T-cell (primary cell): ENCODE measurements at regions not wholly inside any gene's neighbourhood (a gene's known extent, or its start where the extent isn't known, plus 50 kb on each side); places are given as distances from the start of the nearest gene placed in this dataset.

ENCODE experiments used
- ATAC-seq, 4 experiments: fragments of 200-7000 bp in 3 of 4; fragments of 150-1000 bp in 1 of 4; cut with Tn5 transposase; replicated peaks in 1 of 4; 1 replicate in 3 of 4; 2 replicates in 1 of 4; pipeline ENCODE4 v1.10.0; 2021; ENCODE audit warnings: moderate library complexity in 3 of 4, mild to moderate bottlenecking in 2 of 4, moderate number of reproducible peaks in 1 of 4
- CTCF ChIA-PET, 2 donors: fragments of 300-600 bp; sonication (Branson Sonifier 250); formaldehyde crosslinking; loops; one replicate each; lab custom pipeline; 2022; ENCODE audit warnings: antibody characterized with exemption in 2 of 2; lab: Charles Lee
- POLR2A ChIA-PET, 2 donors: fragments of 300-600 bp; sonication (Branson Sonifier 250); formaldehyde crosslinking; loops; one replicate each; lab custom pipeline; 2022; ENCODE audit warnings: antibody characterized with exemption in 2 of 2; lab: Charles Lee
- DNase-seq, 35 experiments: peaks; one replicate each; pipeline versions ENCODE4 v3.0.0 to v3.0.0-alpha.2; 2013 to 2023
- H3K27ac ChIP-seq: one replicate; pipeline ENCODE4 v1.5.1; 2013; ENCODE audit warnings: low read length
- H3K27me3 ChIP-seq, 2 experiments: replicated peaks in 1 of 2; 1 replicate in 1 of 2; 2 replicates in 1 of 2; pipeline versions ENCODE4 v1.6.1 to v1.7.0; 2013; ENCODE audit warnings: low read length in 1 of 2, mixed read lengths in 1 of 2; ENCODE audit not compliant: control insufficient read depth in 2 of 2, insufficient read depth in 2 of 2; ENCODE audit errors: extremely low read depth in 1 of 2
- H3K36me3 ChIP-seq, 2 donors: 1 replicate in 1 of 2; 2 replicates in 1 of 2; pipeline versions ENCODE4 v1.6.1 to v1.7.0; 2013; ENCODE audit warnings: low read length in 1 of 2; ENCODE audit not compliant: control insufficient read depth in 2 of 2, insufficient read depth in 1 of 2; ENCODE audit errors: extremely low read depth in 1 of 2
- H3K4me1 ChIP-seq, 2 experiments: 1 replicate in 1 of 2; 2 replicates in 1 of 2; pipeline versions ENCODE4 v1.6.1 to v1.7.0; 2013; ENCODE audit warnings: low read length in 2 of 2, mixed read lengths in 1 of 2; ENCODE audit not compliant: insufficient read depth in 2 of 2, control insufficient read depth in 1 of 2; ENCODE audit errors: extremely low read depth in 1 of 2
- H3K4me3 ChIP-seq, 2 donors: 1 replicate in 1 of 2; 2 replicates in 1 of 2; pipeline versions ENCODE4 v1.5.1 to v1.7.0; 2013; ENCODE audit warnings: mild to moderate bottlenecking in 2 of 2, low read length in 1 of 2, moderate library complexity in 1 of 2; ENCODE audit not compliant: control insufficient read depth in 1 of 2; ENCODE audit errors: extremely low read depth in 1 of 2
- H3K9me3 ChIP-seq: 2 replicates; pipeline ENCODE4 v1.7.0; 2013
- H3K27ac Mint-ChIP-seq, 2 donors: one replicate each; pipeline ENCODE4 v1.8.0; 2020 to 2021; ENCODE audit warnings: mild to moderate bottlenecking in 2 of 2, mixed read lengths in 2 of 2
- H3K27me3 Mint-ChIP-seq, 2 donors: one replicate each; pipeline ENCODE4 v1.8.0; 2021 to 2022; ENCODE audit warnings: mixed read lengths in 2 of 2
- H3K36me3 Mint-ChIP-seq: one replicate; pipeline ENCODE4 v1.8.0; 2021; ENCODE audit warnings: mixed read lengths
- H3K4me1 Mint-ChIP-seq, 3 donors: one replicate each; pipeline ENCODE4 v1.8.0; 2020 to 2022; ENCODE audit warnings: mixed read lengths in 3 of 3, mild to moderate bottlenecking in 1 of 3
- H3K4me3 Mint-ChIP-seq, 3 donors: one replicate each; pipeline ENCODE4 v1.8.0; 2020 to 2022; ENCODE audit warnings: mild to moderate bottlenecking in 3 of 3, mixed read lengths in 3 of 3, moderate library complexity in 3 of 3
- H3K9me3 Mint-ChIP-seq, 3 donors: one replicate each; pipeline ENCODE4 v1.8.0; 2020 to 2022; ENCODE audit warnings: mixed read lengths in 3 of 3
- WGBS: methylation state at CpG from one replicate; pipeline ENCODE4 v1.1.5; 2013; ENCODE audit warnings: missing lambda C conversion rate; ENCODE audit not compliant: insufficient coverage; 5-methylcytosine and 5-hydroxymethylcytosine counted together

GRCh38 chr3:128555098-128555825 is 62.3 kb upstream of the GATA2 start:
- ATAC-seq (peak in 1 of 4 experiments; percentile 53), DNase-seq (no peak)
- peak overlapping the region in 1 of 2 donors; percentile 46 for H3K4me3 ChIP-seq
- no peak overlapping the region for H3K27ac ChIP-seq
- peaks cover 0 to 92% of the 10 kb centered on the region in 2 experiments for H3K27me3 ChIP-seq
- Mint-ChIP-seq H3K4me3 (peak overlapping the region in 1 of 3 donors; percentile 48), H3K9me3 (no peaks in the 10 kb centered on the region), H3K4me1 (peaks cover 10 to 16% (median 12%) of the 10 kb centered on the region in 3 donors), H3K36me3 (no peaks in the 10 kb centered on the region), H3K27me3 (peaks cover 68 to 72% of the 10 kb centered on the region in 2 donors), H3K27ac (no peak overlapping the region)
- 6% methylated on average over 56 of the region's 68 CpGs for WGBS
- H3K4me1 ChIP-seq, result peaks cover 0 to 8% of the 10 kb centered on the region in 2 experiments
- CTCF ChIA-PET, result no interaction called here
- H3K9me3 ChIP-seq, result no peaks in the 10 kb centered on the region
- POLR2A ChIA-PET, result no interaction called here
- no peaks in the 10 kb centered on the region for H3K36me3 ChIP-seq

- POLR2A ChIA-PET, result no interaction called here
- H3K4me1 Mint-ChIP-seq, result peaks cover 5 to 13% (median 7%) of the 10 kb centered on the region in 3 donors
- CTCF ChIA-PET, result no interaction called here
- Histone ChIP-seq H3K4me1 (peaks cover 0 to 5% of the 10 kb centered on the region in 2 experiments), H3K27ac (no peak overlapping the region), H3K9me3 (no peaks in the 10 kb centered on the region), H3K36me3 (no peaks in the 10 kb centered on the region), H3K4me3 (no peak overlapping the region), H3K27me3 (peaks cover 0 to 92% of the 10 kb centered on the region in 2 experiments)
- no peak for DNase-seq
- H3K27me3 Mint-ChIP-seq, result peaks cover 62 to 70% of the 10 kb centered on the region in 2 donors
- H3K36me3 Mint-ChIP-seq, result no peaks in the 10 kb centered on the region
- H3K27ac Mint-ChIP-seq, result no peak overlapping the region
- no peaks in the 10 kb centered on the region for H3K9me3 Mint-ChIP-seq
- peak overlapping the region in 1 of 3 donors; percentile 48 for H3K4me3 Mint-ChIP-seq
- no peak for ATAC-seq
- WGBS, result 82% methylated on average over 26 of the region's 28 CpGs
Measured at GRCh38 chr3:128554465-128555097, 61.6 kb upstream of the GATA2 start.

GRCh38 chr3:128554100-128554464 is 61.1 kb upstream of the GATA2 start:
- 89% methylated on average over 4 of the region's 4 CpGs for WGBS
- peaks cover 0 to 10% (median 4%) of the 10 kb centered on the region in 3 donors for H3K4me1 Mint-ChIP-seq
- no peak for DNase-seq
- H3K27me3 ChIP-seq, result peaks cover 0 to 92% of the 10 kb centered on the region in 2 experiments
- H3K4me3 ChIP-seq, result no peak overlapping the region
- no peaks in the 10 kb centered on the region for H3K36me3 Mint-ChIP-seq
- no peak overlapping the region for H3K27ac ChIP-seq
- peak overlapping the region in 1 of 3 donors; percentile 48 for H3K4me3 Mint-ChIP-seq
- H3K27me3 Mint-ChIP-seq, result peaks cover 59 to 66% of the 10 kb centered on the region in 2 donors
- no peaks in the 10 kb centered on the region for H3K36me3 ChIP-seq
- peaks cover 0 to 5% of the 10 kb centered on the region in 2 experiments for H3K4me1 ChIP-seq
- H3K9me3 ChIP-seq, result no peaks in the 10 kb centered on the region
- no peak for ATAC-seq
- H3K27ac Mint-ChIP-seq, result no peak overlapping the region
- ChIA-PET CTCF (no interaction called here), POLR2A (no interaction called here)
- no peaks in the 10 kb centered on the region for H3K9me3 Mint-ChIP-seq

- 78% methylated on average over 4 of the region's 5 CpGs for WGBS
- ATAC-seq (no peak), DNase-seq (no peak)
- Mint-ChIP-seq H3K4me3 (no peak overlapping the region), H3K4me1 (peaks cover 0 to 10% (median 4%) of the 10 kb centered on the region in 3 donors), H3K36me3 (no peaks in the 10 kb centered on the region), H3K9me3 (no peaks in the 10 kb centered on the region), H3K27me3 (peaks cover 60 to 67% of the 10 kb centered on the region in 2 donors), H3K27ac (no peak overlapping the region)
- POLR2A ChIA-PET, result no interaction called here
- H3K27me3 ChIP-seq, result peaks cover 0 to 88% of the 10 kb centered on the region in 2 experiments
- CTCF ChIA-PET, result interaction anchor here in 1 of 2 donors (0.6 kb wide), 1 partner anchor 42 kb away, joined by 4 read pairs; no protein-coding TSS in a partner anchor
- H3K4me3 ChIP-seq, result no peak overlapping the region
- no peak overlapping the region for H3K27ac ChIP-seq
- H3K9me3 ChIP-seq, result no peaks in the 10 kb centered on the region
- peaks cover 0 to 5% of the 10 kb centered on the region in 2 experiments for H3K4me1 ChIP-seq
- no peaks in the 10 kb centered on the region for H3K36me3 ChIP-seq
Measured at GRCh38 chr3:128553560-128553959, 60.6 kb upstream of the GATA2 start.

- Mint-ChIP-seq H3K9me3 (no peaks in the 10 kb centered on the region), H3K4me1 (peaks cover 0 to 10% (median 4%) of the 10 kb centered on the region in 3 donors), H3K27me3 (peaks cover 47 to 54% of the 10 kb centered on the region in 2 donors), H3K4me3 (no peak overlapping the region), H3K27ac (no peak overlapping the region), H3K36me3 (no peaks in the 10 kb centered on the region)
- WGBS, result 46% methylated on average over 2 of the region's 4 CpGs
- Histone ChIP-seq H3K9me3 (no peaks in the 10 kb centered on the region), H3K27ac (no peak overlapping the region), H3K4me3 (no peak overlapping the region), H3K36me3 (no peaks in the 10 kb centered on the region), H3K4me1 (peaks cover 0 to 5% of the 10 kb centered on the region in 2 experiments), H3K27me3 (peaks cover 0 to 81% of the 10 kb centered on the region in 2 experiments)
- ChIA-PET CTCF (no interaction called here), POLR2A (no interaction called here)
- DNase-seq (no peak), ATAC-seq (no peak)
Measured at GRCh38 chr3:128551867-128552266, 58.9 kb upstream of the GATA2 start.

GRCh38 chr3:128551451-128551850 is 58.5 kb upstream of the GATA2 start:
- H3K27ac ChIP-seq, result no peak overlapping the region
- H3K27ac Mint-ChIP-seq, result no peak overlapping the region
- ATAC-seq, result no peak

More at GRCh38 chr3:128551451-128551850, 58.5 kb upstream of the GATA2 start:
- POLR2A ChIA-PET, result no interaction called here
- Histone ChIP-seq H3K4me3 (no peak overlapping the region), H3K27me3 (peaks cover 0 to 77% of the 10 kb centered on the region in 2 experiments), H3K4me1 (peaks cover 0 to 5% of the 10 kb centered on the region in 2 experiments), H3K36me3 (no peaks in the 10 kb centered on the region), H3K9me3 (no peaks in the 10 kb centered on the region)
- Mint-ChIP-seq H3K9me3 (no peaks in the 10 kb centered on the region), H3K27me3 (peaks cover 44 to 52% of the 10 kb centered on the region in 2 donors), H3K4me3 (no peak overlapping the region), H3K4me1 (peaks cover 0 to 10% (median 4%) of the 10 kb centered on the region in 3 donors), H3K36me3 (no peaks in the 10 kb centered on the region)
- 28% methylated on average over 8 of the region's 9 CpGs for WGBS
- DNase-seq, result no peak
- CTCF ChIA-PET, result no interaction called here
